ENCODE measurements at regions not wholly inside any gene's neighbourhood (a gene's known extent, or its start where the extent isn't known, plus 50 kb on each side); places are given as distances from the start of the nearest gene placed in this dataset.

GRCh38 chr2:145366341-145366740 lies 846.4 kb upstream of the ZEB2 start:
- Mint-ChIP-seq H3K36me3 (ENCODE audit: low read depth) (no peaks in the 10 kb centered on the region), H3K27me3 (no peaks in the 10 kb centered on the region), H3K9me3 (no peaks in the 10 kb centered on the region), H3K4me1 (no peaks in the 10 kb centered on the region), H3K27ac (no peak overlapping the region), H3K4me3 (no peak overlapping the region)
- ATAC-seq (no peak), DNase-seq (no peak)

- DNase-seq = no peak
- H3K27ac Mint-ChIP-seq = no peak overlapping the region
- H3K27me3 Mint-ChIP-seq = no peaks in the 10 kb centered on the region
- no peaks in the 10 kb centered on the region for H3K9me3 Mint-ChIP-seq
- H3K4me1 Mint-ChIP-seq = no peaks in the 10 kb centered on the region
- ATAC-seq = no peak
- H3K36me3 Mint-ChIP-seq (ENCODE audit: low read depth) = no peaks in the 10 kb centered on the region
- no peak overlapping the region for H3K4me3 Mint-ChIP-seq
Observed at GRCh38 chr2:145360129-145360790, 840.3 kb upstream of the ZEB2 start.

- no peaks in the 10 kb centered on the region for H3K4me1 Mint-ChIP-seq
- H3K4me3 Mint-ChIP-seq = no peak overlapping the region
Observed at GRCh38 chr2:145359561-145359960, 839.6 kb upstream of the ZEB2 start.

GRCh38 chr2:145356056-145356455 lies 836.1 kb upstream of the ZEB2 start:
- H3K9me3 Mint-ChIP-seq = no peaks in the 10 kb centered on the region
- no peak overlapping the region for H3K27ac Mint-ChIP-seq
- no peaks in the 10 kb centered on the region for H3K27me3 Mint-ChIP-seq
- H3K4me1 Mint-ChIP-seq = no peaks in the 10 kb centered on the region
- H3K36me3 Mint-ChIP-seq (ENCODE audit: low read depth) = no peaks in the 10 kb centered on the region
- H3K4me3 Mint-ChIP-seq = no peak overlapping the region
- DNase-seq (no peak), ATAC-seq (no peak)

More at GRCh38 chr2:145359561-145359960, 839.6 kb upstream of the ZEB2 start:
- Mint-ChIP-seq H3K36me3 (ENCODE audit: low read depth) (no peaks in the 10 kb centered on the region), H3K9me3 (no peaks in the 10 kb centered on the region), H3K27me3 (no peaks in the 10 kb centered on the region), H3K27ac (no peak overlapping the region)
- DNase-seq (no peak), ATAC-seq (no peak)

GRCh38 chr2:145352484-145352883 lies 832.6 kb upstream of the ZEB2 start:
- DNase-seq (no peak), ATAC-seq (no peak)
- no peaks in the 10 kb centered on the region for H3K36me3 Mint-ChIP-seq (ENCODE audit: low read depth)
- H3K4me3 Mint-ChIP-seq = no peak overlapping the region
- no peak overlapping the region for H3K27ac Mint-ChIP-seq
- no peaks in the 10 kb centered on the region for H3K4me1 Mint-ChIP-seq
- no peaks in the 10 kb centered on the region for H3K27me3 Mint-ChIP-seq
- H3K9me3 Mint-ChIP-seq = no peaks in the 10 kb centered on the region

GRCh38 chr2:145351864-145352425 lies 832.0 kb upstream of the ZEB2 start:
- no peak for DNase-seq
- Mint-ChIP-seq H3K9me3 (no peaks in the 10 kb centered on the region), H3K4me3 (no peak overlapping the region), H3K27ac (no peak overlapping the region), H3K36me3 (ENCODE audit: low read depth) (no peaks in the 10 kb centered on the region), H3K27me3 (no peaks in the 10 kb centered on the region), H3K4me1 (no peaks in the 10 kb centered on the region)
- no peak for ATAC-seq

- Mint-ChIP-seq H3K4me1 (no peaks in the 10 kb centered on the region), H3K27ac (no peak overlapping the region), H3K4me3 (no peak overlapping the region), H3K36me3 (ENCODE audit: low read depth) (no peaks in the 10 kb centered on the region), H3K27me3 (no peaks in the 10 kb centered on the region), H3K9me3 (no peaks in the 10 kb centered on the region)
- ATAC-seq (no peak), DNase-seq (no peak)
Observed at GRCh38 chr2:145350011-145350410, 830.1 kb upstream of the ZEB2 start.

GRCh38 chr2:145344076-145344724 lies 824.3 kb upstream of the ZEB2 start:
- Mint-ChIP-seq H3K27me3 (no peaks in the 10 kb centered on the region), H3K27ac (no peak overlapping the region), H3K4me3 (no peak overlapping the region), H3K9me3 (peaks cover 15% of the 10 kb centered on the region), H3K4me1 (no peaks in the 10 kb centered on the region), H3K36me3 (ENCODE audit: low read depth) (no peaks in the 10 kb centered on the region)
- ATAC-seq = no peak
- no peak for DNase-seq

- DNase-seq (no peak), ATAC-seq (no peak)
- no peaks in the 10 kb centered on the region for H3K27me3 Mint-ChIP-seq
- no peaks in the 10 kb centered on the region for H3K36me3 Mint-ChIP-seq (ENCODE audit: low read depth)
- peaks cover 15% of the 10 kb centered on the region for H3K9me3 Mint-ChIP-seq
- H3K4me1 Mint-ChIP-seq = no peaks in the 10 kb centered on the region
- H3K4me3 Mint-ChIP-seq = no peak overlapping the region
- no peak overlapping the region for H3K27ac Mint-ChIP-seq
Observed at GRCh38 chr2:145343287-145343686, 823.4 kb upstream of the ZEB2 start.

- Mint-ChIP-seq H3K9me3 (peaks cover 15% of the 10 kb centered on the region), H3K27me3 (no peaks in the 10 kb centered on the region), H3K4me1 (no peaks in the 10 kb centered on the region), H3K36me3 (ENCODE audit: low read depth) (no peaks in the 10 kb centered on the region), H3K4me3 (no peak overlapping the region), H3K27ac (no peak overlapping the region)
- DNase-seq (no peak), ATAC-seq (no peak)
Observed at GRCh38 chr2:145341536-145341935, 821.6 kb upstream of the ZEB2 start.

- Mint-ChIP-seq H3K27me3 (no peaks in the 10 kb centered on the region), H3K9me3 (peaks cover 15% of the 10 kb centered on the region), H3K27ac (no peak overlapping the region), H3K4me1 (no peaks in the 10 kb centered on the region), H3K4me3 (no peak overlapping the region), H3K36me3 (ENCODE audit: low read depth) (no peaks in the 10 kb centered on the region)
- ATAC-seq (no peak), DNase-seq (no peak)
Observed at GRCh38 chr2:145339646-145340045, 819.7 kb upstream of the ZEB2 start.

GRCh38 chr2:145332210-145332898 lies 812.4 kb upstream of the ZEB2 start:
- DNase-seq (no peak), ATAC-seq (no peak)
- Mint-ChIP-seq H3K4me3 (no peak overlapping the region), H3K36me3 (ENCODE audit: low read depth) (no peaks in the 10 kb centered on the region), H3K27ac (no peak overlapping the region), H3K9me3 (no peaks in the 10 kb centered on the region), H3K4me1 (no peaks in the 10 kb centered on the region), H3K27me3 (peaks cover 3% of the 10 kb centered on the region)

- peaks cover 6% of the 10 kb centered on the region for H3K4me1 Mint-ChIP-seq
- H3K27ac Mint-ChIP-seq = no peak overlapping the region
- H3K9me3 Mint-ChIP-seq = no peaks in the 10 kb centered on the region
- no peak overlapping the region for H3K4me3 Mint-ChIP-seq
- no peaks in the 10 kb centered on the region for H3K36me3 Mint-ChIP-seq (ENCODE audit: low read depth)
- H3K27me3 Mint-ChIP-seq = peaks cover 3% of the 10 kb centered on the region
- ATAC-seq (no peak), DNase-seq (no peak)
Observed at GRCh38 chr2:145329971-145330370, 810.1 kb upstream of the ZEB2 start.

GRCh38 chr2:145325485-145325884 lies 805.6 kb upstream of the ZEB2 start:
- no peak for DNase-seq
- Mint-ChIP-seq H3K27ac (no peak overlapping the region), H3K36me3 (ENCODE audit: low read depth) (no peaks in the 10 kb centered on the region), H3K4me3 (no peak overlapping the region), H3K27me3 (peaks cover 3% of the 10 kb centered on the region), H3K4me1 (peaks cover 23% of the 10 kb centered on the region), H3K9me3 (no peaks in the 10 kb centered on the region)
- no peak for ATAC-seq

GRCh38 chr2:145324748-145325147 lies 804.8 kb upstream of the ZEB2 start:
- ATAC-seq (peak; percentile 50), DNase-seq (no peak)
- H3K36me3 Mint-ChIP-seq (ENCODE audit: low read depth) = no peaks in the 10 kb centered on the region
- no peak overlapping the region for H3K27ac Mint-ChIP-seq
- no peak overlapping the region for H3K4me3 Mint-ChIP-seq
- H3K4me1 Mint-ChIP-seq = peaks cover 23% of the 10 kb centered on the region
- H3K27me3 Mint-ChIP-seq = peaks cover under 1% of the 10 kb centered on the region
- H3K9me3 Mint-ChIP-seq = no peaks in the 10 kb centered on the region
